ENCODE measurements at regions not wholly inside any gene's neighbourhood (a gene's known extent, or its start where the extent isn't known, plus 50 kb on each side); places are given as distances from the start of the nearest gene placed in this dataset.

- no peak overlapping the region for H3K4me3 Mint-ChIP-seq (ENCODE audit: unreplicated experiment)
- H3K27ac Mint-ChIP-seq (ENCODE audit: unreplicated experiment): no peak overlapping the region
- H3K36me3 Mint-ChIP-seq (ENCODE audit: insufficient read depth, unreplicated experiment): no peaks in the 10 kb centered on the region
- H3K4me1 ChIP-seq: peaks cover 6% of the 10 kb centered on the region; the same call in 1 of the 2 replicates
- intact Hi-C loops (cut with micrococcal nuclease; ENCODE audit: unreplicated experiment): no loop called here
- BruUV-seq (replicated peaks): no TSS peak
- no peaks in the 10 kb centered on the region for H3K36me3 ChIP-seq (ENCODE audit: control insufficient read depth, insufficient read depth, low read length)
- H3K27me3 ChIP-seq (replicated peaks; ENCODE audit: control insufficient read depth, insufficient read depth, low read length): no peaks in the 10 kb centered on the region
- H3K4me1 Mint-ChIP-seq (ENCODE audit: low read depth, unreplicated experiment): no peaks in the 10 kb centered on the region
- ChIA-PET CTCF (no interaction called here), POLR2A (no interaction called here)
- no peaks in the 10 kb centered on the region for H3K9me3 ChIP-seq
- H3K27me3 Mint-ChIP-seq (ENCODE audit: insufficient read depth, unreplicated experiment): no peaks in the 10 kb centered on the region
- DNase-seq: no peak
- no peaks in the 10 kb centered on the region for H3K9me3 Mint-ChIP-seq (ENCODE audit: unreplicated experiment)
- TF ChIP-seq CTCF (IDR thresholded peaks at IDR 0.05; ENCODE audit: insufficient read depth in 1 of 2, low read depth in 1 of 2, low read length in 1 of 2, severe bottlenecking in 1 of 2, unreplicated experiment in 1 of 2): no peak
- no peak overlapping the region for H3K4me3 ChIP-seq (ENCODE audit: low read depth, low read length)
Observed at GRCh38 chr3:181054538-181054937, 65.0 kb upstream of the DNAJC19 start.

- BruUV-seq (replicated peaks): no TSS peak
- Histone ChIP-seq H3K4me3 (ENCODE audit: low read depth, low read length) (no peak overlapping the region), H3K36me3 (ENCODE audit: control insufficient read depth, insufficient read depth, low read length) (no peaks in the 10 kb centered on the region), H3K27me3 (replicated peaks; ENCODE audit: control insufficient read depth, insufficient read depth, low read length) (no peaks in the 10 kb centered on the region), H3K9me3 (no peaks in the 10 kb centered on the region), H3K4me1 (peaks cover 6% of the 10 kb centered on the region; the same call in 1 of the 2 replicates)
- Mint-ChIP-seq H3K36me3 (ENCODE audit: insufficient read depth, unreplicated experiment) (no peaks in the 10 kb centered on the region), H3K4me3 (ENCODE audit: unreplicated experiment) (no peak overlapping the region), H3K27ac (ENCODE audit: unreplicated experiment) (no peak overlapping the region), H3K27me3 (ENCODE audit: insufficient read depth, unreplicated experiment) (no peaks in the 10 kb centered on the region), H3K9me3 (ENCODE audit: unreplicated experiment) (no peaks in the 10 kb centered on the region), H3K4me1 (ENCODE audit: low read depth, unreplicated experiment) (no peaks in the 10 kb centered on the region)
- POLR2A ChIA-PET: no interaction called here
- no peak for DNase-seq
- no peak for TF ChIP-seq CTCF (IDR thresholded peaks at IDR 0.05; ENCODE audit: insufficient read depth in 1 of 2, low read depth in 1 of 2, low read length in 1 of 2, severe bottlenecking in 1 of 2, unreplicated experiment in 1 of 2)
- intact Hi-C loops (cut with micrococcal nuclease; ENCODE audit: unreplicated experiment): no loop called here
- CTCF ChIA-PET: no interaction called here
Observed at GRCh38 chr3:181052256-181052655, 62.7 kb upstream of the DNAJC19 start.

GRCh38 chr3:181050738-181051137, 61.2 kb upstream of the DNAJC19 start:
- H3K27ac Mint-ChIP-seq (ENCODE audit: unreplicated experiment): no peak overlapping the region
- DNase-seq: no peak
- no peaks in the 10 kb centered on the region for H3K27me3 ChIP-seq (replicated peaks; ENCODE audit: control insufficient read depth, insufficient read depth, low read length)
- peaks cover 6% of the 10 kb centered on the region; the same call in 1 of the 2 replicates for H3K4me1 ChIP-seq
- no peak overlapping the region for H3K4me3 ChIP-seq (ENCODE audit: low read depth, low read length)
- H3K4me1 Mint-ChIP-seq (ENCODE audit: low read depth, unreplicated experiment): no peaks in the 10 kb centered on the region
- BruUV-seq (replicated peaks): no TSS peak
- intact Hi-C loops (cut with micrococcal nuclease; ENCODE audit: unreplicated experiment): no loop called here
- ChIA-PET POLR2A (no interaction called here), CTCF (no interaction called here)
- H3K4me3 Mint-ChIP-seq (ENCODE audit: unreplicated experiment): no peak overlapping the region
- no peaks in the 10 kb centered on the region for H3K9me3 Mint-ChIP-seq (ENCODE audit: unreplicated experiment)
- H3K36me3 ChIP-seq (ENCODE audit: control insufficient read depth, insufficient read depth, low read length): no peaks in the 10 kb centered on the region
- TF ChIP-seq CTCF (IDR thresholded peaks at IDR 0.05; ENCODE audit: insufficient read depth in 1 of 2, low read depth in 1 of 2, low read length in 1 of 2, severe bottlenecking in 1 of 2, unreplicated experiment in 1 of 2): no peak
- no peaks in the 10 kb centered on the region for H3K9me3 ChIP-seq
- no peaks in the 10 kb centered on the region for H3K27me3 Mint-ChIP-seq (ENCODE audit: insufficient read depth, unreplicated experiment)
- no peaks in the 10 kb centered on the region for H3K36me3 Mint-ChIP-seq (ENCODE audit: insufficient read depth, unreplicated experiment)

Data from Caco-2 (cell line).